Cardiac muscle cell (in vitro differentiated cells and primary cell): ENCODE measurements at regions not wholly inside any gene's neighbourhood (a gene's known extent, or its start where the extent isn't known, plus 50 kb on each side); places are given as distances from the start of the nearest gene placed in this dataset.

Experiments
- DNase-seq, 2 donors: peaks; one replicate each; pipeline versions ENCODE4 v3.0.0 to v3.0.0-alpha.2; 2010 to 2017; ENCODE audit warnings: low read depth in 1 of 2, low spot score in 1 of 2
- H3K27ac ChIP-seq: fragments of 200-600 bp; sonication (generic); 2 replicates; pipeline ENCODE4 v1.5.1; 2016
- H3K27me3 ChIP-seq: fragments of 200-600 bp; sonication (generic); 2 replicates; pipeline ENCODE4 v1.6.0; 2016; ENCODE audit warnings: control low read depth
- H3K36me3 ChIP-seq: fragments of 200-600 bp; sonication (generic); 2 replicates; pipeline ENCODE4 v1.5.1; 2016; ENCODE audit warnings: control low read depth
- H3K4me1 ChIP-seq: fragments of 200-600 bp; sonication (generic); 2 replicates; pipeline ENCODE4 v1.8.1; 2017; ENCODE audit warnings: low read depth, mild to moderate bottlenecking, mixed run types
- H3K4me3 ChIP-seq: fragments of 200-600 bp; sonication (generic); 2 replicates; pipeline ENCODE4 v1.5.1; 2016; ENCODE audit warnings: mild to moderate bottlenecking
- H3K9me3 ChIP-seq: fragments of 200-600 bp; sonication (generic); 2 replicates; pipeline ENCODE4 v1.5.1; 2017; ENCODE audit warnings: low read depth, mild to moderate bottlenecking, control low read depth
- CTCF ChIP-seq: IDR thresholded peaks from 2 replicates; pipeline ENCODE4 v1.5.1; 2012; ENCODE audit warnings: low read depth, mild to moderate bottlenecking, low read length

- Histone ChIP-seq H3K27me3 (no peaks in the 10 kb centered on the region), H3K4me3 (no peak overlapping the region), H3K36me3 (no peaks in the 10 kb centered on the region), H3K4me1 (no peaks in the 10 kb centered on the region), H3K9me3 (no peaks in the 10 kb centered on the region), H3K27ac (no peak overlapping the region)
- no peak for DNase-seq
- TF ChIP-seq CTCF = no peak
These were observed 280.4 kb upstream of the TTC14 start for GRCh38 chr3:180321534-180321933.

- no peak for DNase-seq
- Histone ChIP-seq H3K9me3 (no peaks in the 10 kb centered on the region), H3K4me1 (no peaks in the 10 kb centered on the region), H3K27me3 (no peaks in the 10 kb centered on the region), H3K27ac (no peak overlapping the region), H3K36me3 (no peaks in the 10 kb centered on the region), H3K4me3 (no peak overlapping the region)
- no peak for TF ChIP-seq CTCF
These were observed 279.1 kb upstream of the TTC14 start for GRCh38 chr3:180322829-180323228.

- Histone ChIP-seq H3K27me3 (no peaks in the 10 kb centered on the region), H3K27ac (no peak overlapping the region), H3K36me3 (no peaks in the 10 kb centered on the region), H3K4me1 (no peaks in the 10 kb centered on the region), H3K4me3 (no peak overlapping the region), H3K9me3 (no peaks in the 10 kb centered on the region)
- TF ChIP-seq CTCF = no peak
- no peak for DNase-seq
These were observed 277.2 kb upstream of the TTC14 start for GRCh38 chr3:180324791-180325190.

GRCh38 chr3:180325533-180325932, 276.4 kb upstream of the TTC14 start:
- no peak overlapping the region for H3K4me3 ChIP-seq
- H3K4me1 ChIP-seq = no peaks in the 10 kb centered on the region
- no peaks in the 10 kb centered on the region for H3K27me3 ChIP-seq
- DNase-seq = no peak
- H3K9me3 ChIP-seq = no peaks in the 10 kb centered on the region
- no peak overlapping the region for H3K27ac ChIP-seq
- H3K36me3 ChIP-seq = no peaks in the 10 kb centered on the region
- TF ChIP-seq CTCF = no peak

DNA sequence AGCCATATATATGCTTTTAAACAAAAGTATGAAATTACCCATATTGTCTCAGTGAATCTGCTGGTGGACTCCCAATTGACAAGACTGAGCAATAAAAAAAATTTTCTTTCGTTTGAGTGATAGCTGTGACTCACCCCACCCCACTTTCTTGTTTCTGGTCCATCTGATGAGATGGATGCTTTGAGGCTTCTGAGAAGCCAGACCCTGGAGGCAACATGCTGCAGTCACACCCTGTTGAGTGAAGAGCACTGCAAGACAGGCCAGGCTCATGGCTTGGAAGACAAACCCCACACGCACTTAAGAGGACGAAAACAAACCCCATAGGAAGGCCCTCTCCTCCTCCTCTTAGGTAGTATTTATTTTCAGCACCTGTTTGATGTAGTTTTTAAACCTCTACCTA, 276.0 kb upstream of the TTC14 start:
- TF ChIP-seq CTCF = no peak
- H3K27ac ChIP-seq = no peak overlapping the region

DNA sequence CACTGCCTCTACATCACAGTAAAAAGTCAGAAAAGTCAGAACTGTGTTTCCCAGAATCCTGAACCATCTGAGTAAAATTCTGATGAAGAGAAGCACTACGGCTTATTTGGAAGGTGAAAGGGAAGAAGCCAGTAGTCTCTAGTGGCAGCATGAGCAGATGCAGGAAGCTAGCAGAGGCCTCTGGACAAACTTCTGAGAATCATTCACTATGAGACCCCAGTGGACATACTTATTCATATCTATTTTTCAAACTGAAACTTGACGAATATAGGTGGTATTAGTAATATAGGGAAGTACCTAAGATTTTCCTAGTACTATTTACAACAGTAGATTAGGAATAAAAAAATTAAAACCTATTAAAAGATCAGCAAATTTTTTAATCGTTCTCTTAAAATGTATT, 272.8 kb upstream of the TTC14 start:
- Histone ChIP-seq H3K9me3 (no peaks in the 10 kb centered on the region), H3K27me3 (no peaks in the 10 kb centered on the region), H3K27ac (no peak overlapping the region), H3K4me1 (no peaks in the 10 kb centered on the region), H3K36me3 (no peaks in the 10 kb centered on the region), H3K4me3 (no peak overlapping the region)
- TF ChIP-seq CTCF = no peak
- DNase-seq = no peak

More for the DNA sequence above, 276.0 kb upstream of the TTC14 start:
- Histone ChIP-seq H3K36me3 (no peaks in the 10 kb centered on the region), H3K27me3 (no peaks in the 10 kb centered on the region), H3K4me1 (no peaks in the 10 kb centered on the region), H3K4me3 (no peak overlapping the region), H3K9me3 (no peaks in the 10 kb centered on the region)
- DNase-seq = no peak
